ENCODE measurements at regions not wholly inside any gene's neighbourhood (a gene's known extent, or its start where the extent isn't known, plus 50 kb on each side); places are given as distances from the start of the nearest gene placed in this dataset.
"Not testable (repeated sequence)": the region's sequence is repeated elsewhere in the genome, so short reads cannot be mapped to it uniquely, and the experiment has no call there.

DNA sequence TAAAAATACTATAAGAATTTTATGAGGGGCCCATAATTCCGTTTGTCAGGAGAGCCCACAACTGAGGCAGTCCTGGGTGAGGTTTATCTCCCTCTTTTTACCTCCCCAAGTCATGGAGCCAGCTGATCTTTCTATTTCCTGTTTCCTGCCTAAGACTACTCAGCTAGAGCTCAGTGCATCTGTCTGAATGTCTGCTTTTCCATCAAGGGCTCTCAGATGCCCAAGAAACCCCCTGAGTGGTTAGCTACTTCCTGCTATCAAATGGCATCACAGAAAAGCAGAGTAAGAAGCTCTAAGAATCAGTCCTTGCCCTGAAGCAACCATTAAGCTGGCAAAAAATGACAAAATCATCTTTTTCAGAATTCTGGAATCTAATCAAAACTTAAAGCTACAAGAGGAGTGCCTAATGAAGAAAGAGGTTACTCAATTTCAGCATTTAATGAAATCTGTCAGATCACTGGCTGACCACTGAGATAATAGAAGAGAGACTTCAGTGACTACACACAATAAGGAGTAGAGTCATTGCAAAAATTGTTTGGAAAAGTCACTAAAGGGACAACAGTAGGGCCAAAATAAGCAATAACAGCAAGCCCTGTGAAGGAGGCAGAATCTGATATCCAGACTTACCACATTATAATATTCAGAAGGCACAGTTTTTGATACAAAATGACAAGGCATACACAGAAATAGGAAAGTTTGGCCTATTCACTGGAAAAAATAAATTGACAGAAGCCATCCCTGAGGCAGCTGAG is 150.1 kb downstream of the CYB561 start:
- DNase-seq, result no peak

DNA sequence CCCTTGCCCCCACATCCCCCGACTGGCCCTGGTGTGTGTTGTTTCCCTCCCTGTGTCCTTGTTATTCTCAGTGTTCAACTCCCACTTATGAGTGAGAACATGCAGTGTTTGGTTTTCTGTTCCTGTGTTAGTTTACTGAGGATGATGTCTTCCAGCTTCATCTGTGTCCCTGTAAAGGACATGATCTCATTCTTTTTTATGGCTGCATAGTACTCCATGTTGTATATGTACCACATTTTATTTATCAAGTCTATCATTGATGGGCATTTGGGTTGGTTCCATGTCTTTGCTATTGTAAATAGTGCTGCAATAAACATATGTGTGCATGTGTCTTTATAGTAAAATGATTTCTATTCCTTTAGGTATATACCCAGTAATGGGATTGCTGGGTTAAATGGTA is 147.2 kb downstream of the CYB561 start:
- DNase-seq, result not testable (repeated sequence)

DNA sequence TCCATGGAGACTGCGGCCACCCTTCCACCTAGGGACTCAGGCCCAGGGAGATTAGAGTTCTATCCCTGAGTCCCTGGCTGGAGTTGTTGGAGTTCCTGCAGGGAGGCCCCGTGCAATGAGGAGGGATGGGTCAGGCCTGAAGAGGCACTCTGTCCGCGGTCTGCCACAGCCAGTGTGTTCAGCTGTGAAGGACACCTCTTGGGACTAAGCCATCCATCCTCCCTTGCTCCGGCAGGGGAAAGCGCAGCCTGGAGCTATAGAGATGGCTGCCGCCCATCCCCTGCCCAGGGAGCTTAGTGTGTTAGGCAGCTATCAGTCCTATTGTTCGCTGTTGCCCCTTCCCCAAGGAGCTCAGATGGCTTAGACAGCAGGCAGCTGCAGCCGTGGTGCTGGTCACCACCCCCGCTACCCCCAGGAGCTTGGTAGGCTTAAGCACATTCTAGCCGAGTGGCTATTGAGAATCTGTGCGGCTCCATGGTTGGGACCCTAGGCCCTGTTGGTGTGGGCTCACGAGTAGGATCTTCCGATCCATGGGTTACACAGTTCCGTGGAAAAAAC is 141.3 kb downstream of the CYB561 start:
- no peak for DNase-seq

DNA sequence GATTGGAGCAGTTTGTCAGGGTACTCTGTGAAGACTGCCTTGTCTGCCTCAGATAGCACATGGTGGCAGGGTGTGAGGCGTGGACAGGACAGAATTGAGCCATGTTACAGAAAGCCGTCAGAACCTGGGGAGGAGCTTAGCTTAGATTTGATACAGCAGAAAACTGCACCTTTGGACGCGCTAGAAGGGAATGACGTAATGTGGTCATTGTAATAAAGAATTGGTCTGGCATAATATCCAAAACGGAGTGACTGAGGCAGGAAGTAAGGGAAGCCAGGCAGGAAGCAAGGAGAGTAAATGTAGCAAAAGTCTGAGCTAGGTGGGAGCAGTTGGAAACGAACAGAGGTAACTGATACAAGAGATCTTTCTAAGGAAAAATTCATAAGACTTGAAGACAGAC is 140.2 kb downstream of the CYB561 start:
- no peak for DNase-seq

DNA sequence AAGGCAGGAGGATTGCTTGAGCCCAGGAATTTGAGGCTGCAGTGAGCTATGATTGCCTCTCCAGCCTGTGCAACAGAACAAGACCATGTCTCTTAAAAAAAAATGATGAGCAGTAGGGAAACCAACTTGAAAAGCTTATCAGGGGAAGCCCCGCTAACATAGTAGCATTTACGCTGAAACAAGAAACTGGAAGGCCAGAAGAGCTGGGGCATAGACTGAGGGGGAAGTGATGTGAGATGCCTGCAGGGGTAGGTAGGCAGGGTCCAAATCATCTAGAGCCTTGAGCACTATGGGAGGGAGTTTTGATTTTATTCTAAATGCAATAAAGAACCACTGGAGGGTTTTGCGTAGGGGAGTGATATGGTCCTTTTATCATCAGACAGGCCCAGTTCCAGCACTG is 139.3 kb downstream of the CYB561 start:
- no peak for DNase-seq

DNA sequence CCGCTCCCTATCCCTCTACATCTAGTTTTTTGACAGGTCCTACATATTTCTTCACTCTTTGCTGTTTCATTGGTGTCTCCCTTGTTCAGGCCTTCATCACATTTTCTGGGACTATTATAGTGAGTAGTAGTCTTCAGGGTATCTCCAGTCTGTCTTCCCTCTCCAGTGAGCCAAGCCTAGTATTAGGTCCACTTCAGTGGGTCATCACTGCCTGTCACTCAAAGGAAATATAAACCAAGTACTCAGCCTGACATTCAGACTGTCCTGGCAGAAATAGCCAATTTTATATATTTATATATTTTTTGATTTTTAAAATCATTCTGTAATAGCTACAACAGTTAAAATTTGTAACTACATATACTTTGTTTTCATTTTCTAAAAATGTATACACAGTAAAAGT is 137.8 kb downstream of the CYB561 start:
- no peak for DNase-seq

DNA sequence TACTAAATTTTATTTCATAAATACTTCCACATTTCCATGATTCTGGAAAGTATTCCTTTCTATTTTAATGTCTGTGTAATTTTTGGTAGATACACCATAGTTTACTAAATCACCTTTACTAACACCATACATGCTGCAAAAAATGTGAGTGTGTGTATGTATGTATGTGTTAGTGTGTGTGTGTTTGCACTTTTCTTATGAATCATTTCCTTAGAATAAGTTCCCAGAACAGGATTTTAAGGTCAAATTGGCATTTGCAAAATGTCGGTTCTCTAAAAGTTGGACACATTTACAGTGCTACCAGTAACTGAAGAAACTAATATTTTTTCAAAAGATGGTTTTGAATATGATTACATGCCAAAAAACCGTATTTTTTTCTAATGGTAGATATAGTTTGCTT is 137.1 kb downstream of the CYB561 start:
- no peak for DNase-seq

DNA sequence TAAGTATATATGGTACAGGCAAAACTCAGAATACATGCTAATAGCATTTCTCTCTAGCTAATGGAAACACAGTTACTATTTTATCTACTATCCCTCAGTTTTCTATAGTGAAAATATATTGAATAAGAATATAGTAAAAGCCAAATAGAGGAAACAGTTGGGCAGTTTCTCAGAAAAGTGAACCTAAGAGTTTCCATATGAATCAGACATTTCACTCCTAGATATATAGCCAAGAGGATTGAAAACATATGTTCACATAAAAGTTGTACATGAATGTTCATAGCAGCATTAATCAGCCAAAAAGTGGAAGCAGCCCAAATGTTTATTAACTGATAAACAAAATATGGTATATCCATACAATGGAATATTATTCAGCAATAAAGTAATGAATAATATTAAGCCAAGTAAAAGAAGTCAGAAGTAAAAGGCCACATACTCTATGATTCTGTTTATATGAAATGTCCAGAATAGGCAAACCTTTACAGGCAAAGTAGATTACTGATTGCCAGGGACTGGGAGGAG is 134.6 kb downstream of the CYB561 start:
- no peak for DNase-seq

DNA sequence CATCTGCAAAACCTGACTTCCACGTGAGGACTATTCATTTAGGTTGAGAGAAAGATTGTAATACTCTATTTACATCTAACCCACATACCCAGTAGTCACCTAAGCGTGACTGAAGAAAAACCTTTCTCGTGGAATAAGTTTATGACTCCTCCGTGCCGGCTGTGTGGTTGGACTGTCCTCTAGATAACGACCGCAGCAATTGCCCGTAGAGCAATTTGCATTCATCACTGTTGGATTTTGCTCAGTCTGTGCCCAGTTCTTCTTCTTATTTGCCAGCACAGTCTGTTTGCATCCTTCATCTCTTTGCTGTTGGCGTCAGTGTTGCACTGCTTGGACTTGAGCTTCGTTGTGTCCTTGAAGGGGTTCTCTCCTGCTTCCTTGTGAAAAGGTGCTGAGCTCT is 131.3 kb downstream of the CYB561 start:
- DNase-seq, result no peak

DNA sequence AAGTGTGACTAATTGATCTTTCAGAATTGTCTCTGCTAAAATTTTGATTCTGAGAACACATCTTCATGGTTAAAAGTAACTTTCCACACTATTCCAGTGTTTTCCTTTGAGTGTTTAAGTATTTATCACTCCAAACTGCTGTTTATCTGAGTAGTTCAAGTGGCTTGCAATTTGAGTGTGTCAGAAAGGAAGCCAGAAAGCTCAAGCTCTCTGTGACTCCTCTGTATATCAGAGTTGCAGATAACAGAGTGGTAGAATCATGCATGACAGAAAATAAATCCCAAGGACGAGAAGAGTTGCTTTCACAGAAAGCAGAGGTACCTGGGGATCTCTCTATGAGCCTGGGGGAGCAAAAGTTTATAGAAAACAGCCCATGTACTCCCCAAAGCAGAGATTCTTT is 130.0 kb downstream of the CYB561 start:
- no peak for DNase-seq

DNA sequence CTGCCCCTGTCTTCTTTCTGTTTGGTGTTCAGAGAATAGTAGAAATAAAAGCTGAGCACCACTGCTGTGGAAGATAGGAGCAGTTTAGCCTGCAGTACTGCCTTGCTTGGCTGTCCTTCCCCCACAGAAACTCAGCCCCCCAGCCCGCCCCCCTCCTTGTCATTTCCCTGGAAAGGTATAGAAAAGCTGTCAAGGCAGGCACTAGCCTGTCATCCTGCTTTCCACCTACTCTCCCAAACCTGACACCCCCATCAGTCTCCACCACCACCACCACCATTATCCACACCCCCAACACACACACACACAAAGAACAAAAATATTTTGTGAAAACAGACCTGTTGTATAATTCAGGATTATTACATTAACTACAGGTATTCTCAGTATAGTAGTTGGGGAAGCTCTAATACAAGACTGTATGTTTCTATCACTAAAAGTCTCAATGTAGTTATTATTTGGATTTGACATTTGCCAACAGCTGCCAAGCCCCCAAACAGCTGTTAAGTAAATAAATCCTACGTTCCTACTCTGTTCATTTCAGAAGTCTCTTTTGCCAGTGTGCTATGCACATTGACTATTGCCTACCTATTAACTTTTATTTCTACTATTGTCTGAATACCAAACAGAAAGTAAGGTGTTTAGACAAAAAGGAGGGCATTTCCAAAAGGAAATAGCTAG is 128.8 kb downstream of the CYB561 start:
- no peak for DNase-seq

DNA sequence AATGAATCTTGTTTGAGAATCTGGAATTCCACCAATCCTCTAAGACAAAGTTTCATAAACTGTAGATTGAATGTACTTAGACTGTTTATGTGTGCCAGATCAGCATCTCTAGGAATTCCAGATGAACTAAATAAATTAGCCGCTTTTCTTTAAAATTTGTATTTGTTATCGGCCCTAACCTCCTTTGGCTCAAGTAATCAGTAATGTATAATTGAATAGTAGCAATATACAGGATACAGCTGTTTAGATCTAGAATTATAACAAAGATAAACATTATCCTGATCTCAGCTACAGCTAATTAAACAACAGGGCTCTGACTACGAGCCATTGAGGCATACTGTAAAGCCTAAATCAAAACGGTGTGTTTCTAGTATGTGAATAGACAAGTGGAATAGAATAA is 120.3 kb downstream of the CYB561 start:
- DNase-seq, result no peak

DNA sequence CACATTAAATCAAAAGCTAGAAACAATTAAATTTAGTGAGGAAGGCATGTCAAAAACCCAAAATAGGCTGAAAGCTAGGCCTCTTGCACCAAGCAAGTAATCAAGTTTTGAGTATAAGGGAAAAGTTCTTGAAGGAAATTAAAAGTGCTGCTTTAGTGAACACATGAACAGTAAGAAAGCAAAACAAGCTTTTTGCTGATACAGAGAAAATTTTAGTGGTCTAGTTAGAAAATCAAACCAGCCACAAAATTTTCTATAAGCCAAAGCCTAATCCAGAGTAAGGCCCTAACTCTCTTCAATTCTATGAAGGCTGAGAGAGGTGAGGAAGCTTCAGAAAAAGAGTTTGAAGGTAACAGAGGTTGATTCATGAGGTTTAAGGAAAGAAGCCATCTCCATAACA is 116.2 kb downstream of the CYB561 start:
- DNase-seq, result no peak

DNA sequence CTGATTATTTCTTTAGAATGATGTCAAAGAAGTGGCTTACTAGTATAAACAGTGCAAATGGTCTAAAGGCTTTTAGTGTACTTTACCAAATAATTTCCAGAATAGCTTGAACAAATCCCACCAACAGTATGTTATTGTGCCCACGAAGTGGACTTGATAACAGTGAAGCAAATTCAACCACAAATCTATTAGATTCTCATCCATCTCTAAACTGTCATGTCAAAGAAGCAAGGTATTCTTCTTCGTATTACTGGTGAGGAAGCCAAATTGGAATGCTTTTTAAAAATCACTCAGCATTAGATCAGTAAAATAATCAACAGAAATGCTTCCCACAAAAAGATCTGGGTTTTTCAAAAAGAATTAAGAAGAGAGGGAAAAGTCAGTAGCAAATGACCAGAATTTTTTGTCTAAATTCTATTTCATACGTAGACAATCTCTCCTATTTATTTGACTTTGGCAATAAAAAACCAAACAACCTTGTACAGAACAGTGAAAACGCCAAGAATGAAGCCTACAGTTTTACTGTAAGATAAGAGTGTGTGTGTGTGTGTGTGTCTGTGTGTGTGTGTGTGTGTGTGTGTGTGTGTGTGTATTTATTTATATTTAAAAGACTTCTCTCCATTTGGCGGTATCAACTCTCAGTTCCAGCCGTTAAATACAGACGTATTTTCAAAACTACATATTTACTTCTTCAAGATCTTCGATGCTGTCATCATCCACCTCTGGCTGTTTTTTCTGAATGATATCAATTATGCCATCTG is 114.6 kb downstream of the CYB561 start:
- DNase-seq, result no peak

DNA sequence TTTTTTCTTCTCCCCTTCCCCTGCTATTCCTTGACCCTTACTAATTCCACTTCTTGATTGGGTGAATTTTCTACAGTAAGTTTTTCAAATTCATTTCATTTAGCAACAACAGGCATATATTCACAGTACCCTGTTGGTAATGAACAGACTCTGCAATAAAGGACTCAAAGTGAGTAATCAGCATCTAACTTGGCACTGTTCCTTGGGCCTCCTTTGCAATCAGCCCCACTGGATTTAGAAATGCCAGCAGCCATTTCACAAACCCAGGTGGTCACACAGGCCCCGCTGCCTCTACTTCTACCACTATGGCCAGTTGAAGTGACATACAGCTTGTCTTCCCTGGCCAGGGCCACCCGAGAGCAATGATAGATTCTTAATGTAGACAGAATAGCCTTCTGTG is 113.8 kb downstream of the CYB561 start:
- DNase-seq, result no peak

DNA sequence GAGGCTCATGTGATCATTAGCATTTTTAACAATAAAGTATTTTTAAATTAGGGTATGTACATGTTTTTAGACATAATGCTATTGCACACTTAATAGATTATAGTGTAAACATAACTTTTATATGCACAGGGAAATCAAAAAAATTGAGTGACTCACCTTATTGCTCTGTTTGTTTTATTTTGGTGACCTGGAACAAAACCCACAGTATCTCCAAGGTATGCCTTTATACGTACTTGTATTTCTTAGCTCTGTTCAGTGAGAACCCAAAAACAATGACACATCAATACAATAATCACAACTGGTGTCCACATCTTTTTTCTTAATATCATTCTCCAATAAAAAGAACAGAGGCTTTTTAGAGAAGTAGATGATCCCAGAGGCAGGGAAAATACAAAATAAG is 112.2 kb downstream of the CYB561 start:
- DNase-seq, result no peak

DNA sequence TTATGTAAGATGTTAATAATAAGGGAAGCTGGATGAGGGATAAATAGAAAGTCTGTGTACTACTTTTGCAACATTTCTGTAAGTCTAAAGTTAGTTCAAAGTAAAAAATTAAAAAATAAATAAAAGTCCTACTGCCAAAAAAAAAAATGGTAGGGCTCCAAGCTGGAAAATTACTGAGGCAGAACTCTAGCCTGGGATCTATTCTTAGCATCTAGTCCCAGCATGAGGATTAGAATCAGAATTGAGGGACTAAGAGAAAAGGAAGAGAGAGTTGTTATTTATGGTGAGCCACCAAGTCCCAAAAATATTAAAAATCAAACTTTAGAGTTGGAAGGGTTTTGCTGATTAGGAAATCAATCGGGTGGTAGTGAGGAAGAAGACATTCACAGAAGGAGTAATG is 110.3 kb downstream of the CYB561 start:
- no peak for DNase-seq

DNA sequence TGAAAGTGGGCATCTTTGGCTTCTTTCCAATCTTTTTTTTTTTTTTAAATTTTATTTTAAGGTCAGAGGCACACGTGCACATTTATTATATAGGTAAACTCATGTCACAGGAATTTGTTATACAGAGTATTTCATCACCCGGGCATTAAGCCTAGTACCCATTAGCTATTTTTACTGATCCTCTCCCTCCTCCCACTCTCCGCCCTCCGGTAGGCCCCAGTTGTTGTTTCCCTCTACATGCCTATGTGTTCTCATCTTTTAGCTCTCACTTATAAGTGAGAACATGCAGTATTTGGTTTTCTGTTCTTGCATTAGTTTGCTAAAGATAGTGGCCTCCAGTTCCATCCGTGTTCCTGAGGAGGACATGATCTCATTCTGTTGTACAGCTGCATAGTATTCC is 108.5 kb downstream of the CYB561 start:
- no peak for DNase-seq

DNA sequence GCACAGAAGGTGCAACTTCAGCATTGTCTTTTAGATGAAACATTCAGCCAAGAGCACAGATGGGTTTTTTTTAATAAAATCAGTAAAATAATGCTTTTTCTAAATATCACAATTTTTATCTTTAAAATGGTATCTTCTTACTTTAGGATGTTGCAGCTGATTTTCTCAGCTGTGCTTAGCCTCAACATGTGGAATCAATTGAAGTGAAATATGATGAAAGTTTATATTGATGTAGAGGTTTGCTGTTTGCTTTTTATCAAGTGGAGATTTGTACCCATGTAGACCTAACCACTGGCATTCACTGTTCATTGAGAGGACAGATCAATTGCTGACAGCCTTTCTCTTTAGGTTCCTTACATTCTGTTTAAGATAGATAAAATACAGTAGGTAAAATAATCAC is 107.8 kb downstream of the CYB561 start:
- DNase-seq, result no peak

DNA sequence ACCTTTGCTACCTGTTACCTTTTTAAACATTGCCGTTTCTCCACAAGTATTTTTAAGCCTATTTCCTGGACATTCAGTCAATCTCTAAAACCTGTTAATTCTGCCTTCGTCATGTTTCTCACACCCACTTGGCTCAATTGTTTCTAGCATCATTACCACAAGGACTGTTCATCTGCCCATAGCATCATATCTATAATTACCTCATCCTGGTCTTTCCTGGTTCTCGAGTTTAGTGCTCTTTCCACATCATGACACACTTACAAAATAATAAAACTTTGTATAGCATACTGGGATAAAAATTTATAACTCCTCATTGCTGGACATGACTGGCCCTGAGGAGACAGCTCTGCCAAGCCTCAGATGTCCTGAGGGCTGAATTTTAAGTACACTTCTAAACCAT is 104.8 kb downstream of the CYB561 start:
- DNase-seq, result no peak

DNA sequence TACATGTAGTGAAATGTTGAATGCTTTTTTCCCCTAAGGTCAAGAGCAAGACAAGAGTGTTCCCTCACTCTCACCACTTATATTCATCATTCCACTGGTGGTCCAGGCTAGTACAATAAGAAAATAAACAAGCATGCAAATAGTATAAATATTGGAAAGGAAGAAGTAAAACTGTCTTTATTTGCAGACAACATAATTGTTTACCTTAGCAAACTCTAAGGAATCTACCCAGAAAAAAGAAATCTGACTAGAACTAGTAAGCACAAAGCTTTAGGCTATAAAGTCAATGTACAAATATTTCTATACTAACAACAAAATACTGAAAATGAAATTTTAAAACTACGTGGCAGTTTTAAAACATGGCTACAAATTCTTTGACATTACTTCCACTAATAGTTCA is 101.7 kb downstream of the CYB561 start:
- DNase-seq, result no peak

DNA sequence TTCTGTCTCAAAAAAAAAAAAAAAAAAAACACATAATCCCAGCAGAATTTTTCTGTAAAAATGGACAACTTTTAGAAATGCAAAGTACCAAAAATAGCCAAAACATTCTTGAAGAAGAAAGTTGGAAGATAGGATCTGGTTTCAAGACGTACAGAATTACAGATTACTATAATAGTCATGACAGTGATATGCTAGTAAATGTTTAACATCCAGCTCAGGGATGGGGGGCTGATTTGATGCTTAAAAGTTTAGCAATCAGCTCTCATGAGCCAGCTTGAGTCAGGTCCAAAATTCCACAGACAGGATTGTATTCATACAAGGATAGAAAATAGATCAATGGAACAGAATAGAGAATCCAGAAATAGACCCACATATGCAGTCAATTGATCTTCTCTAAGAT is 100.5 kb downstream of the CYB561 start:
- DNase-seq, result no peak

DNA sequence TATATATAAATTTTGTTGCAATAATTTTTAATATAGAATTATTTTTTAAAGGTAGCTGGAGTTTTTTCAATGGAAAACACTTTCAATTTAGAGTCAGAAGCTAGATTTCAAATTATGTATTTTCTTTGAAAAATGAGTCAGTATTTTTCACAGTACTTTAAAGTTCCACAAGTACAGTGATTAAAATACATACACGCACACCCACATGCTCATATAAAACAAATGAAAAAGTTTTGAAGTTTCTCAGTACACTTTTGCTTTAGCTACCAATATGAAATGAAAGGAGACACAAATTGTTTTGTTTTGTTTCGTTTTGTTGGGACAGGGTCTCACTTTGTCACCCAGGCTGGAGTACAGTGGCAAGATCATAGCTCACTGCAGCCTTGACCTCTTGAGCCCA is 98.6 kb downstream of the CYB561 start:
- DNase-seq, result no peak

Data from T1000 (cell line).